ENCODE measurements at regions not wholly inside any gene's neighbourhood (a gene's known extent, or its start where the extent isn't known, plus 50 kb on each side); places are given as distances from the start of the nearest gene placed in this dataset.

DNA sequence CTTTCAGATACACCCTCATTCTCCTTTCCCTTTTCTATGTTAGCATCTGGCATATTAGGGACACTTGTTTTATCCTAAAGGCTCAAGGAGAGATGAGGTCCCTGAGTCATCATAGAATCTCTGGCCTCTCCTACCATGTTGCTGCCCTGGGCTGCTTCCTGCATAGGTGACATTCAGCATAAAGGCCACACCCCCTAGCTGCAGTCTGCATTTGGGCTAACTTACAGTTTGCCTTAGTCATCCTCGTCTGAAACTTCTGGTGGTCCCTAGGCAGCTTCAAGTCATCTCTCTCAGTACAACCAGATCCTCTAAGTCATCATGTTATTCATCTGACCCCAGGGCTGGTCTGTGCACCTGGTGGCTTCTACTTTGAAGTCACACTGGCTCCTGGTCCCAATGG lies 982.7 kb upstream of the NR2F2 start:
- H3K27ac ChIP-seq (ENCODE audit: low read depth, low read length), result no peak overlapping the region
- no peak overlapping the region for H2BK5ac ChIP-seq (ENCODE audit: low read depth, low read length)
- H4K20me1 ChIP-seq (replicated peaks in 1 of 2; ENCODE audit: control insufficient read depth in 1 of 2, insufficient read depth in 2 of 2, low read length in 2 of 2), result no peaks in the 10 kb centered on the region
- FAIRE-seq (no peak), DNase-seq (ENCODE audit: low read depth in 1 of 2, low spot score in 2 of 2) (no peak)
- peak overlapping the region; percentile 59; the same call in 1 of the 2 replicates for H2AFZ ChIP-seq (ENCODE audit: low read length)
- H4K8ac ChIP-seq (ENCODE audit: extremely low read depth, insufficient read depth, low read length), result no peak overlapping the region
- H3K79me2 ChIP-seq (ENCODE audit: control insufficient read depth in 1 of 2, insufficient read depth in 2 of 2, low read length in 2 of 2), result no peaks in the 10 kb centered on the region
- no peak overlapping the region for H2BK120ac ChIP-seq (replicated peaks; ENCODE audit: low read depth, low read length)
- H2BK12ac ChIP-seq (ENCODE audit: low read depth, low read length), result no peak overlapping the region
- no peak overlapping the region for H3K14ac ChIP-seq (ENCODE audit: insufficient read length)
- no peak overlapping the region for H3K4ac ChIP-seq (replicated peaks; ENCODE audit: insufficient read length, low read depth, low read length)
- H3K23me2 ChIP-seq (ENCODE audit: low read depth, low read length), result no peaks in the 10 kb centered on the region
- WGBS, 2 experiments (ENCODE audit: extremely low coverage in 1 of 2, insufficient coverage in 1 of 2, insufficient read length in 1 of 2, insufficient replicate concordance in 2 of 2, low coverage in 1 of 2, low lambda C conversion rate in 2 of 2, missing lambda C conversion rate in 1 of 2), result 92% methylated on average over 1 of the region's 1 CpG; no CpG with 5 or more reads in 1 of the 2 experiments
- H4K5ac ChIP-seq (ENCODE audit: insufficient read length, low read depth, low read length), result no peak overlapping the region
- no peak overlapping the region for H2BK15ac ChIP-seq (ENCODE audit: low read length)
- H3K36me3 ChIP-seq (ENCODE audit: control insufficient read depth in 2 of 4, insufficient read depth in 4 of 4, low read length in 3 of 4), result no peaks in the 10 kb centered on the region
- no peaks in the 10 kb centered on the region for H3K9me3 ChIP-seq (ENCODE audit: insufficient read depth in 2 of 2, low read depth in 1 of 2, low read length in 1 of 2)
- H3K9ac ChIP-seq (replicated peaks in 1 of 4; ENCODE audit: extremely low read depth in 1 of 4, low read depth in 3 of 4, low read length in 3 of 4), result no peak overlapping the region
- no peak overlapping the region for H3K4me2 ChIP-seq (ENCODE audit: insufficient read depth in 1 of 2, low read depth in 2 of 2, low read length in 2 of 2)
- ChIA-PET CTCF (ENCODE audit: partially characterized antibody) (interaction anchor here (0.6 kb wide), 1 partner anchor 1009 kb away, joined by 3 read pairs; no protein-coding TSS in a partner anchor), POLR2A (ENCODE audit: partially characterized antibody) (no interaction called here)
- H3K4me1 ChIP-seq (replicated peaks in 1 of 4; ENCODE audit: control insufficient read depth in 3 of 4, insufficient read depth in 4 of 4, low read length in 3 of 4), result no peaks in the 10 kb centered on the region
- H3K79me1 ChIP-seq (ENCODE audit: low read depth, low read length), result no peaks in the 10 kb centered on the region
- no peak overlapping the region for H3K23ac ChIP-seq (ENCODE audit: insufficient read length)
- no peak overlapping the region for H3K4me3 ChIP-seq (ENCODE audit: extremely low read depth in 1 of 4, insufficient read depth in 2 of 4, low read depth in 3 of 4, low read length in 4 of 4)
- H4K91ac ChIP-seq (replicated peaks; ENCODE audit: insufficient read length, low read length), result no peak overlapping the region
- H3K56ac ChIP-seq (replicated peaks; ENCODE audit: insufficient read length, low read depth, low read length), result no peak overlapping the region
- no peak overlapping the region for H2BK20ac ChIP-seq (ENCODE audit: low read length)
- H2AK5ac ChIP-seq (ENCODE audit: low read depth, low read length), result no peak overlapping the region
- H3K27me3 ChIP-seq (replicated peaks in 1 of 4; ENCODE audit: control insufficient read depth in 3 of 4, extremely low read depth in 1 of 4, insufficient read depth in 3 of 4, low read length in 3 of 4), result no peaks in the 10 kb centered on the region
- H3K18ac ChIP-seq (ENCODE audit: extremely low read depth, low read length), result no peak overlapping the region
- TF ChIP-seq, protein P1, sequence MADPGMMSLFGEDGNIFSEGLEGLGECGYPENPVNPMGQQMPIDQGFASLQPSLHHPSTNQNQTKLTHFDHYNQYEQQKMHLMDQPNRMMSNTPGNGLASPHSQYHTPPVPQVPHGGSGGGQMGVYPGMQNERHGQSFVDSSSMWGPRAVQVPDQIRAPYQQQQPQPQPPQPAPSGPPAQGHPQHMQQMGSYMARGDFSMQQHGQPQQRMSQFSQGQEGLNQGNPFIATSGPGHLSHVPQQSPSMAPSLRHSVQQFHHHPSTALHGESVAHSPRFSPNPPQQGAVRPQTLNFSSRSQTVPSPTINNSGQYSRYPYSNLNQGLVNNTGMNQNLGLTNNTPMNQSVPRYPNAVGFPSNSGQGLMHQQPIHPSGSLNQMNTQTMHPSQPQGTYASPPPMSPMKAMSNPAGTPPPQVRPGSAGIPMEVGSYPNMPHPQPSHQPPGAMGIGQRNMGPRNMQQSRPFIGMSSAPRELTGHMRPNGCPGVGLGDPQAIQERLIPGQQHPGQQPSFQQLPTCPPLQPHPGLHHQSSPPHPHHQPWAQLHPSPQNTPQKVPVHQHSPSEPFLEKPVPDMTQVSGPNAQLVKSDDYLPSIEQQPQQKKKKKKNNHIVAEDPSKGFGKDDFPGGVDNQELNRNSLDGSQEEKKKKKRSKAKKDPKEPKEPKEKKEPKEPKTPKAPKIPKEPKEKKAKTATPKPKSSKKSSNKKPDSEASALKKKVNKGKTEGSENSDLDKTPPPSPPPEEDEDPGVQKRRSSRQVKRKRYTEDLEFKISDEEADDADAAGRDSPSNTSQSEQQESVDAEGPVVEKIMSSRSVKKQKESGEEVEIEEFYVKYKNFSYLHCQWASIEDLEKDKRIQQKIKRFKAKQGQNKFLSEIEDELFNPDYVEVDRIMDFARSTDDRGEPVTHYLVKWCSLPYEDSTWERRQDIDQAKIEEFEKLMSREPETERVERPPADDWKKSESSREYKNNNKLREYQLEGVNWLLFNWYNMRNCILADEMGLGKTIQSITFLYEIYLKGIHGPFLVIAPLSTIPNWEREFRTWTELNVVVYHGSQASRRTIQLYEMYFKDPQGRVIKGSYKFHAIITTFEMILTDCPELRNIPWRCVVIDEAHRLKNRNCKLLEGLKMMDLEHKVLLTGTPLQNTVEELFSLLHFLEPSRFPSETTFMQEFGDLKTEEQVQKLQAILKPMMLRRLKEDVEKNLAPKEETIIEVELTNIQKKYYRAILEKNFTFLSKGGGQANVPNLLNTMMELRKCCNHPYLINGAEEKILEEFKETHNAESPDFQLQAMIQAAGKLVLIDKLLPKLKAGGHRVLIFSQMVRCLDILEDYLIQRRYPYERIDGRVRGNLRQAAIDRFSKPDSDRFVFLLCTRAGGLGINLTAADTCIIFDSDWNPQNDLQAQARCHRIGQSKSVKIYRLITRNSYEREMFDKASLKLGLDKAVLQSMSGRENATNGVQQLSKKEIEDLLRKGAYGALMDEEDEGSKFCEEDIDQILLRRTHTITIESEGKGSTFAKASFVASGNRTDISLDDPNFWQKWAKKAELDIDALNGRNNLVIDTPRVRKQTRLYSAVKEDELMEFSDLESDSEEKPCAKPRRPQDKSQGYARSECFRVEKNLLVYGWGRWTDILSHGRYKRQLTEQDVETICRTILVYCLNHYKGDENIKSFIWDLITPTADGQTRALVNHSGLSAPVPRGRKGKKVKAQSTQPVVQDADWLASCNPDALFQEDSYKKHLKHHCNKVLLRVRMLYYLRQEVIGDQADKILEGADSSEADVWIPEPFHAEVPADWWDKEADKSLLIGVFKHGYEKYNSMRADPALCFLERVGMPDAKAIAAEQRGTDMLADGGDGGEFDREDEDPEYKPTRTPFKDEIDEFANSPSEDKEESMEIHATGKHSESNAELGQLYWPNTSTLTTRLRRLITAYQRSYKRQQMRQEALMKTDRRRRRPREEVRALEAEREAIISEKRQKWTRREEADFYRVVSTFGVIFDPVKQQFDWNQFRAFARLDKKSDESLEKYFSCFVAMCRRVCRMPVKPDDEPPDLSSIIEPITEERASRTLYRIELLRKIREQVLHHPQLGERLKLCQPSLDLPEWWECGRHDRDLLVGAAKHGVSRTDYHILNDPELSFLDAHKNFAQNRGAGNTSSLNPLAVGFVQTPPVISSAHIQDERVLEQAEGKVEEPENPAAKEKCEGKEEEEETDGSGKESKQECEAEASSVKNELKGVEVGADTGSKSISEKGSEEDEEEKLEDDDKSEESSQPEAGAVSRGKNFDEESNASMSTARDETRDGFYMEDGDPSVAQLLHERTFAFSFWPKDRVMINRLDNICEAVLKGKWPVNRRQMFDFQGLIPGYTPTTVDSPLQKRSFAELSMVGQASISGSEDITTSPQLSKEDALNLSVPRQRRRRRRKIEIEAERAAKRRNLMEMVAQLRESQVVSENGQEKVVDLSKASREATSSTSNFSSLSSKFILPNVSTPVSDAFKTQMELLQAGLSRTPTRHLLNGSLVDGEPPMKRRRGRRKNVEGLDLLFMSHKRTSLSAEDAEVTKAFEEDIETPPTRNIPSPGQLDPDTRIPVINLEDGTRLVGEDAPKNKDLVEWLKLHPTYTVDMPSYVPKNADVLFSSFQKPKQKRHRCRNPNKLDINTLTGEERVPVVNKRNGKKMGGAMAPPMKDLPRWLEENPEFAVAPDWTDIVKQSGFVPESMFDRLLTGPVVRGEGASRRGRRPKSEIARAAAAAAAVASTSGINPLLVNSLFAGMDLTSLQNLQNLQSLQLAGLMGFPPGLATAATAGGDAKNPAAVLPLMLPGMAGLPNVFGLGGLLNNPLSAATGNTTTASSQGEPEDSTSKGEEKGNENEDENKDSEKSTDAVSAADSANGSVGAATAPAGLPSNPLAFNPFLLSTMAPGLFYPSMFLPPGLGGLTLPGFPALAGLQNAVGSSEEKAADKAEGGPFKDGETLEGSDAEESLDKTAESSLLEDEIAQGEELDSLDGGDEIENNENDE (IDR thresholded peaks at IDR 0.05; ENCODE audit: insufficient replicate concordance, low read length), result no peak

Data from H1 (cell line).